WTC11 (cell line): ENCODE measurements at regions not wholly inside any gene's neighbourhood (a gene's known extent, or its start where the extent isn't known, plus 50 kb on each side); places are given as distances from the start of the nearest gene placed in this dataset.

ENCODE experiments used
- ATAC-seq: fragments of 200-7000 bp; cut with Tn5 transposase; 2 replicates; pipeline ENCODE4 v1.10.0; 2021; ENCODE audit warnings: mild to moderate bottlenecking, moderate library complexity
- CTCF ChIA-PET: fragments of 300-600 bp; sonication (Branson Sonifier 250); formaldehyde crosslinking; loops from one replicate; lab custom pipeline; 2021; ENCODE audit warnings: antibody characterized with exemption; lab: Charles Lee
- POLR2A ChIA-PET: fragments of 350-600 bp; sonication (Branson Sonifier 250); formaldehyde crosslinking; loops from one replicate; lab custom pipeline; 2021; ENCODE audit warnings: antibody characterized with exemption; lab: Charles Lee
- DNase-seq: peaks from one replicate; pipeline ENCODE4 v3.0.0; 2021; ENCODE audit warnings: low spot score
- H3K27ac Mint-ChIP-seq: 2 replicates; pipeline ENCODE4 v1.8.0; 2021; ENCODE audit warnings: mixed read lengths
- H3K27me3 Mint-ChIP-seq: 2 replicates; pipeline ENCODE4 v1.8.0; 2021; ENCODE audit warnings: low read depth, mild to moderate bottlenecking, moderate library complexity, mixed read lengths
- H3K36me3 Mint-ChIP-seq: 2 replicates; pipeline ENCODE4 v1.8.0; 2021; ENCODE audit warnings: mixed read lengths
- H3K4me1 Mint-ChIP-seq: 2 replicates; pipeline ENCODE4 v1.8.0; 2022; ENCODE audit warnings: mixed read lengths
- H3K4me3 Mint-ChIP-seq: 2 replicates; pipeline ENCODE4 v1.8.0; 2021; ENCODE audit warnings: mild to moderate bottlenecking, moderate library complexity, mixed read lengths
- H3K9me3 Mint-ChIP-seq: 2 replicates; pipeline ENCODE4 v1.8.0; 2021; ENCODE audit warnings: mixed read lengths
- AFF4 ChIP-seq: sonication (generic); formaldehyde crosslinking; IDR thresholded peaks from 2 replicates; pipeline ENCODE4 v1.8.1; 2023; ENCODE audit warnings: mild to moderate bottlenecking, missing genetic modification reagents, borderline replicate concordance
- ARID4B ChIP-seq: sonication (generic); formaldehyde crosslinking; IDR thresholded peaks from 2 replicates; pipeline ENCODE4 v1.8.0; 2023; ENCODE audit warnings: missing genetic modification reagents, mild to moderate bottlenecking, borderline replicate concordance
- CBFB ChIP-seq: sonication (generic); formaldehyde crosslinking; IDR thresholded peaks from 2 replicates; pipeline ENCODE4 v1.8.1; 2022; ENCODE audit warnings: mild to moderate bottlenecking, low read depth, missing genetic modification reagents
- FOXP1 ChIP-seq: sonication (generic); formaldehyde crosslinking; IDR thresholded peaks from 2 replicates; pipeline ENCODE4 v1.8.0; 2022; ENCODE audit warnings: missing genetic modification reagents, mild to moderate bottlenecking, moderate library complexity, borderline replicate concordance
- FOXP4 ChIP-seq: sonication (generic); formaldehyde crosslinking; IDR thresholded peaks from 2 replicates; pipeline ENCODE4 v1.8.0; 2022; ENCODE audit warnings: mild to moderate bottlenecking, missing genetic modification reagents
- GTF2I ChIP-seq: fragments of 250-450 bp; sonication (Bioruptor Pico); conservative IDR thresholded peaks from 2 replicates; pipeline ENCODE4 v1.4.0; 2021; ENCODE audit warnings: mild to moderate bottlenecking
- KAT7 ChIP-seq: sonication (generic); formaldehyde crosslinking; IDR thresholded peaks from 2 replicates; pipeline ENCODE4 v1.8.1; 2023; ENCODE audit warnings: missing genetic modification reagents, mild to moderate bottlenecking, borderline replicate concordance
- NFATC4 ChIP-seq: fragments of 250-450 bp; sonication (Bioruptor Pico); IDR thresholded peaks from 2 replicates; pipeline ENCODE4 v1.9.0; 2021; ENCODE audit warnings: mild to moderate bottlenecking
- NR2C2 ChIP-seq: sonication (generic); formaldehyde crosslinking; IDR thresholded peaks from 2 replicates; pipeline ENCODE4 v1.8.0; 2022; ENCODE audit warnings: mild to moderate bottlenecking, missing genetic modification reagents
- NR3C1 ChIP-seq: sonication (generic); formaldehyde crosslinking; conservative IDR thresholded peaks from 2 replicates; pipeline ENCODE4 v1.8.1; 2023; ENCODE audit warnings: low read depth, mild to moderate bottlenecking, missing genetic modification reagents
- RELA ChIP-seq: sonication (generic); formaldehyde crosslinking; IDR thresholded peaks from 2 replicates; pipeline ENCODE4 v1.8.1; 2022; ENCODE audit warnings: missing genetic modification reagents, mild to moderate bottlenecking, borderline replicate concordance
- SMAD4 ChIP-seq: sonication (generic); formaldehyde crosslinking; IDR thresholded peaks from 2 replicates; pipeline ENCODE4 v1.8.0; 2022; ENCODE audit warnings: mild to moderate bottlenecking, missing genetic modification reagents
- SOX15 ChIP-seq: fragments of 250-450 bp; sonication (Bioruptor Pico); IDR thresholded peaks from 2 replicates; pipeline ENCODE4 v1.9.0; 2021; ENCODE audit warnings: mild to moderate bottlenecking
- STAT6 ChIP-seq: sonication (generic); formaldehyde crosslinking; conservative IDR thresholded peaks from 2 replicates; pipeline ENCODE4 v1.8.1; 2023; ENCODE audit warnings: mild to moderate bottlenecking, low read depth, missing genetic modification reagents, moderate library complexity
- ZNF121 ChIP-seq: sonication (generic); formaldehyde crosslinking; IDR thresholded peaks from 2 replicates; pipeline ENCODE4 v1.8.0; 2023; ENCODE audit warnings: missing genetic modification reagents
- TF ChIP-seq, protein P1 (sequence below): sonication (generic); formaldehyde crosslinking; conservative IDR thresholded peaks from 2 replicates; pipeline ENCODE4 v1.8.1; 2022; ENCODE audit warnings: mild to moderate bottlenecking, missing genetic modification reagents
- TF ChIP-seq, protein P2 (sequence below): fragments of 200-600 bp; IDR thresholded peaks from 2 replicates; pipeline ENCODE4 v1.8.0; 2022; ENCODE audit warnings: antibody characterized with exemption
- TF ChIP-seq, protein P3 (sequence below): sonication (generic); formaldehyde crosslinking; IDR thresholded peaks from 2 replicates; pipeline ENCODE4 v1.8.1; 2022; ENCODE audit warnings: mild to moderate bottlenecking, missing genetic modification reagents, moderate library complexity, borderline replicate concordance

GRCh38 chr11:134013518-134013917 is 55.4 kb upstream of the JAM3 start (continued):
- TF ChIP-seq NR3C1 (CRISPR knock-in tag) (no peak), FOXP4 (no peak), NFATC4 (CRISPR knock-in tag) (no peak), SOX15 (CRISPR knock-in tag) (no peak), AFF4 (no peak)
- TF ChIP-seq, protein P1, sequence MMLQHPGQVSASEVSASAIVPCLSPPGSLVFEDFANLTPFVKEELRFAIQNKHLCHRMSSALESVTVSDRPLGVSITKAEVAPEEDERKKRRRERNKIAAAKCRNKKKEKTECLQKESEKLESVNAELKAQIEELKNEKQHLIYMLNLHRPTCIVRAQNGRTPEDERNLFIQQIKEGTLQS (CRISPR knock-in tag): no peak

DNA sequence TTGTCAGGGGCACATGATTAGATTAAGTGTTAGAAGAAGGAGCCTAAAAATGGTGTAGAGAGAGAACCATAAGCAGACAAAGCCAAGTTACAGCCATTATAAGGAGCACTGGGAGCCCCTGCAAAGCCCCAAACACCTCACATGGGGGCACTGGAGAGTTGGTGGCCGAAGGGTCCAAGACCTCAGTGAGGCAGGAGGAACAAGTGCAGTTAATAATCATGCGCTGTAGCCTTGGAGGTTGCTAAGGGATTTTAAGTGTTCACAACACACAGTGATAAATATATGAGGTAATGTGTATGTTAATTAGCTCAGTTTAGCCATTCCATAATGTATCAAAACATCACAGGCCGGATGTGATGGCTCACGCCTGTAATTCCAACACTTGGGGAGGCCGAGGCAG is 54.4 kb upstream of the JAM3 start:
- ATAC-seq (peak; percentile 79), DNase-seq (peak; percentile 50)
- H3K36me3 Mint-ChIP-seq: no peaks in the 10 kb centered on the region
- no peak overlapping the region for H3K4me3 Mint-ChIP-seq
- ChIA-PET POLR2A (no interaction called here), CTCF (no interaction called here)
- peaks cover 10% of the 10 kb centered on the region for H3K27me3 Mint-ChIP-seq
- H3K4me1 Mint-ChIP-seq: peaks cover 4% of the 10 kb centered on the region
- H3K9me3 Mint-ChIP-seq: no peaks in the 10 kb centered on the region
- TF ChIP-seq CBFB (CRISPR knock-in tag) (no peak), ZNF121 (no peak), ARID4B (CRISPR knock-in tag) (no peak)
- no peak overlapping the region for H3K27ac Mint-ChIP-seq

DNA sequence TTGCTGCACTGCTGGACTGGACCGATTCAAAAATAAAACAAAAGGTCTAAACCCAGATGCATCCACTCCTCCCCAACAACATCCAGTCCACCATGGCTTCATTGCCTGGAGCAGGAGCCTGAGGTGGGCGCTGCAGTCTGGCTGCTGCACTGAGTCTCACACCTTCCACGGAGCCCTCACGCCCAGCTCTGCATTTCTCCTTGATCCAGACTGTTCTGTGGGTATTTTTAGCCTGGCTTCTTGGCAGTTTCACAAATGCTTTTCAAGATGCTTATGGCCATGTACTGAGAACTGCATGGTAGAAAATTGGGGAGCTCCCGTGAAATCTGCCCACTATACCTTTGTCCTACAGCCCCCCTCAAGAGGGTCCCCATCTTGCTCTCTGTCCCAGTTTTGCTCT is 53.3 kb upstream of the JAM3 start:
- peaks cover 14% of the 10 kb centered on the region for H3K4me1 Mint-ChIP-seq
- no peak for ATAC-seq
- POLR2A ChIA-PET: no interaction called here
- DNase-seq: no peak
- H3K9me3 Mint-ChIP-seq: no peaks in the 10 kb centered on the region
- H3K36me3 Mint-ChIP-seq: no peaks in the 10 kb centered on the region
- H3K27me3 Mint-ChIP-seq: peaks cover 10% of the 10 kb centered on the region
- CTCF ChIA-PET: interaction anchor here (1.5 to 6.5 kb wide), 3 partner anchors 16 to 58 kb away, joined by 4 to 65 read pairs (median 4); no protein-coding TSS in a partner anchor
- H3K27ac Mint-ChIP-seq: no peak overlapping the region
- H3K4me3 Mint-ChIP-seq: no peak overlapping the region
- no peak for TF ChIP-seq KAT7 (CRISPR knock-in tag)
- no peak for TF ChIP-seq NR2C2 (CRISPR knock-in tag)
- TF ChIP-seq FOXP1 (CRISPR knock-in tag): no peak
- TF ChIP-seq, protein P2, sequence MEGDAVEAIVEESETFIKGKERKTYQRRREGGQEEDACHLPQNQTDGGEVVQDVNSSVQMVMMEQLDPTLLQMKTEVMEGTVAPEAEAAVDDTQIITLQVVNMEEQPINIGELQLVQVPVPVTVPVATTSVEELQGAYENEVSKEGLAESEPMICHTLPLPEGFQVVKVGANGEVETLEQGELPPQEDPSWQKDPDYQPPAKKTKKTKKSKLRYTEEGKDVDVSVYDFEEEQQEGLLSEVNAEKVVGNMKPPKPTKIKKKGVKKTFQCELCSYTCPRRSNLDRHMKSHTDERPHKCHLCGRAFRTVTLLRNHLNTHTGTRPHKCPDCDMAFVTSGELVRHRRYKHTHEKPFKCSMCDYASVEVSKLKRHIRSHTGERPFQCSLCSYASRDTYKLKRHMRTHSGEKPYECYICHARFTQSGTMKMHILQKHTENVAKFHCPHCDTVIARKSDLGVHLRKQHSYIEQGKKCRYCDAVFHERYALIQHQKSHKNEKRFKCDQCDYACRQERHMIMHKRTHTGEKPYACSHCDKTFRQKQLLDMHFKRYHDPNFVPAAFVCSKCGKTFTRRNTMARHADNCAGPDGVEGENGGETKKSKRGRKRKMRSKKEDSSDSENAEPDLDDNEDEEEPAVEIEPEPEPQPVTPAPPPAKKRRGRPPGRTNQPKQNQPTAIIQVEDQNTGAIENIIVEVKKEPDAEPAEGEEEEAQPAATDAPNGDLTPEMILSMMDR: no peak
- no peak for TF ChIP-seq SMAD4 (CRISPR knock-in tag)
- no peak for TF ChIP-seq RELA (CRISPR knock-in tag)
- no peak for TF ChIP-seq NR3C1 (CRISPR knock-in tag)
- TF ChIP-seq GTF2I: no peak
- TF ChIP-seq, protein P3, sequence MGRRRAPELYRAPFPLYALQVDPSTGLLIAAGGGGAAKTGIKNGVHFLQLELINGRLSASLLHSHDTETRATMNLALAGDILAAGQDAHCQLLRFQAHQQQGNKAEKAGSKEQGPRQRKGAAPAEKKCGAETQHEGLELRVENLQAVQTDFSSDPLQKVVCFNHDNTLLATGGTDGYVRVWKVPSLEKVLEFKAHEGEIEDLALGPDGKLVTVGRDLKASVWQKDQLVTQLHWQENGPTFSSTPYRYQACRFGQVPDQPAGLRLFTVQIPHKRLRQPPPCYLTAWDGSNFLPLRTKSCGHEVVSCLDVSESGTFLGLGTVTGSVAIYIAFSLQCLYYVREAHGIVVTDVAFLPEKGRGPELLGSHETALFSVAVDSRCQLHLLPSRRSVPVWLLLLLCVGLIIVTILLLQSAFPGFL: no peak
- no peak for TF ChIP-seq STAT6 (CRISPR knock-in tag)
